GM19438 (cell line): ENCODE measurements at regions not wholly inside any gene's neighbourhood (a gene's known extent, or its start where the extent isn't known, plus 50 kb on each side); places are given as distances from the start of the nearest gene placed in this dataset.
"Not testable (repeated sequence)": the region's sequence is repeated elsewhere in the genome, so short reads cannot be mapped to it uniquely, and the experiment has no call there.

Experiments used
- ATAC-seq: cut with Tn5 transposase; IDR thresholded peaks from one replicate; pipeline ENCODE4 v1.9.1; 2021; ENCODE audit warnings: low read depth; ENCODE audit not compliant: unreplicated experiment

- no peak for ATAC-seq
These were observed 474.8 kb upstream of the ID4 start for GRCh38 chr6:19362396-19362795.

- ATAC-seq, result no peak
These were observed 468.7 kb upstream of the ID4 start for GRCh38 chr6:19368511-19368910.

GRCh38 chr6:19369785-19370184, 467.4 kb upstream of the ID4 start:
- no peak for ATAC-seq

GRCh38 chr6:19370831-19371230, 466.3 kb upstream of the ID4 start:
- ATAC-seq, result no peak

- ATAC-seq, result no peak
These were observed 461.6 kb upstream of the ID4 start for GRCh38 chr6:19375613-19376012.

- no peak for ATAC-seq
These were observed 459.4 kb upstream of the ID4 start for GRCh38 chr6:19377722-19378121.

- no peak for ATAC-seq
These were observed 456.9 kb upstream of the ID4 start for GRCh38 chr6:19380293-19380692.

- ATAC-seq, result no peak
These were observed 454.5 kb upstream of the ID4 start for GRCh38 chr6:19382676-19383075.

- no peak for ATAC-seq
These were observed 445.2 kb upstream of the ID4 start for GRCh38 chr6:19391926-19392325.

- ATAC-seq, result no peak
These were observed 443.1 kb upstream of the ID4 start for GRCh38 chr6:19394051-19394450.

- no peak for ATAC-seq
These were observed 442.5 kb upstream of the ID4 start for GRCh38 chr6:19394687-19395086.

- ATAC-seq, result no peak
These were observed 441.9 kb upstream of the ID4 start for GRCh38 chr6:19395316-19395715.

- no peak for ATAC-seq
These were observed 437.8 kb upstream of the ID4 start for GRCh38 chr6:19399406-19399805.

- ATAC-seq, result not testable (repeated sequence)
These were observed 432.3 kb upstream of the ID4 start for GRCh38 chr6:19404884-19405283.

GRCh38 chr6:19408331-19408730, 428.8 kb upstream of the ID4 start:
- no peak for ATAC-seq

- no peak for ATAC-seq
These were observed 426.7 kb upstream of the ID4 start for GRCh38 chr6:19410481-19410880.

- no peak for ATAC-seq
These were observed 423.8 kb upstream of the ID4 start for GRCh38 chr6:19413323-19413722.

GRCh38 chr6:19415605-19416326, 421.4 kb upstream of the ID4 start:
- no peak for ATAC-seq

GRCh38 chr6:19416811-19417210, 420.4 kb upstream of the ID4 start:
- no peak for ATAC-seq

- no peak for ATAC-seq
These were observed 419.5 kb upstream of the ID4 start for GRCh38 chr6:19417713-19418112.

- ATAC-seq, result no peak
These were observed 412.3 kb upstream of the ID4 start for GRCh38 chr6:19424853-19425252.

- no peak for ATAC-seq
These were observed 409.6 kb upstream of the ID4 start for GRCh38 chr6:19427548-19427947.

GRCh38 chr6:19432966-19433498, 404.1 kb upstream of the ID4 start:
- ATAC-seq, result no peak
